GM12878 (cell line): ENCODE measurements at regions not wholly inside any gene's neighbourhood (a gene's known extent, or its start where the extent isn't known, plus 50 kb on each side); places are given as distances from the start of the nearest gene placed in this dataset.

ENCODE experiments used
- ATF3 ChIP-seq: IDR thresholded peaks from 2 replicates; pipeline ENCODE4 v1.6.1; 2011; ENCODE audit warnings: low read depth, mild to moderate bottlenecking, low read length, moderate library complexity, borderline replicate concordance; ENCODE audit errors: extremely low read depth
- CREB1 ChIP-seq: IDR thresholded peaks from 2 replicates; pipeline ENCODE4 v1.6.1; 2012; ENCODE audit warnings: low read depth, mild to moderate bottlenecking, inconsistent platforms
- IRF4 ChIP-seq: IDR thresholded peaks from 2 replicates; pipeline ENCODE4 v1.6.1; 2011; ENCODE audit warnings: low read depth, low read length
- MAX ChIP-seq: IDR thresholded peaks from 2 replicates; pipeline ENCODE4 v1.6.1; 2012; ENCODE audit warnings: low read depth, low read length, improper control_type of control experiment
- PAX5 ChIP-seq: IDR thresholded peaks from 2 replicates; pipeline ENCODE4 v1.6.1; 2011; ENCODE audit warnings: low read depth, low read length, borderline replicate concordance
- POLR2A ChIP-seq: IDR thresholded peaks from 2 replicates; pipeline ENCODE4 v1.6.1; 2011; ENCODE audit warnings: low read depth, mild to moderate bottlenecking, low read length
- RELA ChIP-seq: fragments of 450-650 bp; IDR thresholded peaks from 2 replicates; pipeline ENCODE4 v1.8.0; 2014; ENCODE audit warnings: borderline replicate concordance; ENCODE audit not compliant: partially characterized antibody
- ZNF217 ChIP-seq: fragments of 450-650 bp; IDR thresholded peaks from 2 replicates; pipeline ENCODE4 v1.6.1; 2017; ENCODE audit warnings: antibody characterized with exemption, mild to moderate bottlenecking
- TF ChIP-seq, protein P1 (sequence below), 3 experiments: IDR thresholded peaks in 2 of 3; conservative IDR thresholded peaks in 1 of 3; 2 replicates each; pipeline ENCODE4 v1.5.1; 2011; ENCODE audit warnings: low read depth in 3 of 3, low read length in 3 of 3, mild to moderate bottlenecking in 3 of 3, control low read depth in 2 of 3, moderate library complexity in 2 of 3, inconsistent platforms in 1 of 3, mixed read lengths in 1 of 3; ENCODE audit not compliant: control insufficient read depth in 2 of 3, insufficient read depth in 1 of 3; ENCODE audit errors: extremely low read depth in 1 of 3

GRCh38 chr4:176902710-176903323, 110.1 kb upstream of the VEGFC start:
- peak; percentile 30; the same call in 1 of the 2 replicates for TF ChIP-seq CREB1
- no peak for TF ChIP-seq IRF4
- no peak for TF ChIP-seq MAX
- no peak for TF ChIP-seq POLR2A
- TF ChIP-seq RELA, result no peak
- TF ChIP-seq ATF3, result no peak
- TF ChIP-seq, protein P1, sequence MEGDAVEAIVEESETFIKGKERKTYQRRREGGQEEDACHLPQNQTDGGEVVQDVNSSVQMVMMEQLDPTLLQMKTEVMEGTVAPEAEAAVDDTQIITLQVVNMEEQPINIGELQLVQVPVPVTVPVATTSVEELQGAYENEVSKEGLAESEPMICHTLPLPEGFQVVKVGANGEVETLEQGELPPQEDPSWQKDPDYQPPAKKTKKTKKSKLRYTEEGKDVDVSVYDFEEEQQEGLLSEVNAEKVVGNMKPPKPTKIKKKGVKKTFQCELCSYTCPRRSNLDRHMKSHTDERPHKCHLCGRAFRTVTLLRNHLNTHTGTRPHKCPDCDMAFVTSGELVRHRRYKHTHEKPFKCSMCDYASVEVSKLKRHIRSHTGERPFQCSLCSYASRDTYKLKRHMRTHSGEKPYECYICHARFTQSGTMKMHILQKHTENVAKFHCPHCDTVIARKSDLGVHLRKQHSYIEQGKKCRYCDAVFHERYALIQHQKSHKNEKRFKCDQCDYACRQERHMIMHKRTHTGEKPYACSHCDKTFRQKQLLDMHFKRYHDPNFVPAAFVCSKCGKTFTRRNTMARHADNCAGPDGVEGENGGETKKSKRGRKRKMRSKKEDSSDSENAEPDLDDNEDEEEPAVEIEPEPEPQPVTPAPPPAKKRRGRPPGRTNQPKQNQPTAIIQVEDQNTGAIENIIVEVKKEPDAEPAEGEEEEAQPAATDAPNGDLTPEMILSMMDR (IDR thresholded peaks at IDR 0.05 in 2 of 3, conservative IDR thresholded peaks at IDR 0.05 in 1 of 3; ENCODE audit: control insufficient read depth in 2 of 3, extremely low read depth in 1 of 3, insufficient read depth in 1 of 3, low read depth in 3 of 3, low read length in 3 of 3), result no peak
- no peak for TF ChIP-seq PAX5
- 0 out of 2 replicates have a peak, but pooled peaks have one; percentile 47 for TF ChIP-seq ZNF217
